Astrocyte (in vitro differentiated cells and primary cell): ENCODE measurements at regions not wholly inside any gene's neighbourhood (a gene's known extent, or its start where the extent isn't known, plus 50 kb on each side); places are given as distances from the start of the nearest gene placed in this dataset.

ENCODE experiments used
- DNase-seq: peaks from one replicate; pipeline ENCODE4 v3.0.0-alpha.2; 2010; ENCODE audit warnings: low read depth
- FAIRE-seq: peaks from 2 replicates; lab custom pipeline; 2011; peaks lifted over from hg19 to GRCh38; lab: Jason Lieb, UNC
- H2AFZ ChIP-seq: 2 replicates; pipeline ENCODE4 v1.6.0; 2012; ENCODE audit warnings: low read depth, low read length, inconsistent platforms
- H3K27ac ChIP-seq: 2 replicates; pipeline ENCODE4 v1.5.1; 2011; ENCODE audit warnings: low read depth, low read length, inconsistent platforms
- H3K27me3 ChIP-seq: 2 replicates; pipeline ENCODE4 v1.6.0; 2011; ENCODE audit warnings: low read length, inconsistent platforms; ENCODE audit not compliant: insufficient read depth
- H3K36me3 ChIP-seq: 2 replicates; pipeline ENCODE4 v1.5.1; 2011; ENCODE audit warnings: low read length, inconsistent platforms; ENCODE audit not compliant: insufficient read depth
- H3K4me1 ChIP-seq: 2 replicates; pipeline ENCODE4 v1.5.1; 2011; ENCODE audit warnings: low read length, inconsistent platforms; ENCODE audit not compliant: insufficient read depth
- H3K4me2 ChIP-seq: 2 replicates; pipeline ENCODE4 v1.6.0; 2012; ENCODE audit warnings: low read length, inconsistent platforms
- H3K4me3 ChIP-seq: 2 replicates; pipeline ENCODE4 v1.5.1; 2011; ENCODE audit warnings: low read depth, mild to moderate bottlenecking, low read length, inconsistent platforms; ENCODE audit not compliant: insufficient read depth
- H3K79me2 ChIP-seq: 2 replicates; pipeline ENCODE4 v1.6.0; 2012; ENCODE audit warnings: mild to moderate bottlenecking, low read length, inconsistent platforms; ENCODE audit not compliant: insufficient read depth
- H3K9ac ChIP-seq: 2 replicates; pipeline ENCODE4 v1.6.0; 2012; ENCODE audit warnings: mild to moderate bottlenecking, low read length, inconsistent platforms
- H3K9me3 ChIP-seq: 2 replicates; pipeline ENCODE4 v1.5.1; 2012; ENCODE audit warnings: low read depth, mild to moderate bottlenecking, low read length, inconsistent platforms; ENCODE audit not compliant: insufficient read depth
- H4K20me1 ChIP-seq: 2 replicates; pipeline ENCODE4 v1.6.0; 2012; ENCODE audit warnings: low read length, inconsistent platforms; ENCODE audit not compliant: insufficient read depth
- H3K27ac Mint-ChIP-seq: one replicate; pipeline ENCODE4 v1.8.0; 2021; ENCODE audit warnings: mild to moderate bottlenecking, mixed read lengths; ENCODE audit not compliant: unreplicated experiment
- H3K27me3 Mint-ChIP-seq: one replicate; pipeline ENCODE4 v1.8.0; 2021; ENCODE audit warnings: low read depth, mixed read lengths; ENCODE audit not compliant: unreplicated experiment
- H3K36me3 Mint-ChIP-seq: one replicate; pipeline ENCODE4 v1.8.0; 2021; ENCODE audit warnings: low read depth, mixed read lengths; ENCODE audit not compliant: unreplicated experiment
- H3K4me1 Mint-ChIP-seq: one replicate; pipeline ENCODE4 v1.8.0; 2021; ENCODE audit warnings: low read depth, mixed read lengths; ENCODE audit not compliant: unreplicated experiment
- H3K4me3 Mint-ChIP-seq: one replicate; pipeline ENCODE4 v1.8.0; 2021; ENCODE audit warnings: mild to moderate bottlenecking, moderate library complexity, mixed read lengths; ENCODE audit not compliant: unreplicated experiment
- H3K9me3 Mint-ChIP-seq: one replicate; pipeline ENCODE4 v1.8.0; 2021; ENCODE audit warnings: mild to moderate bottlenecking, mixed read lengths; ENCODE audit not compliant: unreplicated experiment
- EZH2 ChIP-seq: IDR thresholded peaks from 2 replicates; pipeline ENCODE4 v1.6.1; 2012; ENCODE audit warnings: mild to moderate bottlenecking, low read length, inconsistent platforms; ENCODE audit not compliant: insufficient read depth
- TF ChIP-seq, protein P1 (sequence below): IDR thresholded peaks from 2 replicates; pipeline ENCODE4 v1.5.1; 2011; ENCODE audit warnings: low read depth, mild to moderate bottlenecking, inconsistent platforms, low read length, moderate library complexity; ENCODE audit not compliant: insufficient read depth

DNA sequence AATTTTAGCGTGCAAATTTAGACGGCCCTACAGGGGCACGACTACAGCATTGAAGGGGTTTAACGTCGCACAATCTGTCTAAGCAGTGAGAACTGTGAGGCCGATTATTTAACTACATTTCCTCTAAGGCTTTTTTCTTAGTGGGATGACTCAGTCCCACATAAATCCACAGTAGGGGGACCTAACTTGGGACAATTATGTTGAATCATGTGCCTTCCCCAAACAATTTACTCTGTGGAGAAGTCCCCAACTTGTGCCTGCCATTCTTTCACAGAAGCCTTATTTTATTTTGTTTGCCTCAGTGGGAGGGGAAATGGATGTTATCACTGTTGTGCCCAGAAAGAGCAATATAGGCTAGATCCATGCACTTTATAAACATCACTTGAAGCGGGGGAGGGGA lies 80.3 kb upstream of the CDCA7L start:
- H3K4me2 ChIP-seq, result no peak overlapping the region
- DNase-seq (no peak), FAIRE-seq (no peak)
- Mint-ChIP-seq H3K4me1 (peaks cover 4% of the 10 kb centered on the region), H3K9me3 (peaks cover 8% of the 10 kb centered on the region), H3K27ac (no peak overlapping the region), H3K4me3 (no peak overlapping the region), H3K36me3 (peaks cover 2% of the 10 kb centered on the region), H3K27me3 (peaks cover 7% of the 10 kb centered on the region)
- no peaks in the 10 kb centered on the region for H4K20me1 ChIP-seq
- H3K4me1 ChIP-seq, result no peaks in the 10 kb centered on the region
- TF ChIP-seq, protein P1, sequence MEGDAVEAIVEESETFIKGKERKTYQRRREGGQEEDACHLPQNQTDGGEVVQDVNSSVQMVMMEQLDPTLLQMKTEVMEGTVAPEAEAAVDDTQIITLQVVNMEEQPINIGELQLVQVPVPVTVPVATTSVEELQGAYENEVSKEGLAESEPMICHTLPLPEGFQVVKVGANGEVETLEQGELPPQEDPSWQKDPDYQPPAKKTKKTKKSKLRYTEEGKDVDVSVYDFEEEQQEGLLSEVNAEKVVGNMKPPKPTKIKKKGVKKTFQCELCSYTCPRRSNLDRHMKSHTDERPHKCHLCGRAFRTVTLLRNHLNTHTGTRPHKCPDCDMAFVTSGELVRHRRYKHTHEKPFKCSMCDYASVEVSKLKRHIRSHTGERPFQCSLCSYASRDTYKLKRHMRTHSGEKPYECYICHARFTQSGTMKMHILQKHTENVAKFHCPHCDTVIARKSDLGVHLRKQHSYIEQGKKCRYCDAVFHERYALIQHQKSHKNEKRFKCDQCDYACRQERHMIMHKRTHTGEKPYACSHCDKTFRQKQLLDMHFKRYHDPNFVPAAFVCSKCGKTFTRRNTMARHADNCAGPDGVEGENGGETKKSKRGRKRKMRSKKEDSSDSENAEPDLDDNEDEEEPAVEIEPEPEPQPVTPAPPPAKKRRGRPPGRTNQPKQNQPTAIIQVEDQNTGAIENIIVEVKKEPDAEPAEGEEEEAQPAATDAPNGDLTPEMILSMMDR, result no peak
- TF ChIP-seq EZH2, result no peak
- no peaks in the 10 kb centered on the region for H3K27me3 ChIP-seq
- no peak overlapping the region for H2AFZ ChIP-seq
- H3K9ac ChIP-seq, result no peak overlapping the region
- H3K36me3 ChIP-seq, result no peaks in the 10 kb centered on the region
- no peaks in the 10 kb centered on the region for H3K9me3 ChIP-seq
- H3K27ac ChIP-seq, result no peak overlapping the region
- H3K79me2 ChIP-seq, result no peaks in the 10 kb centered on the region
- no peak overlapping the region for H3K4me3 ChIP-seq

DNA sequence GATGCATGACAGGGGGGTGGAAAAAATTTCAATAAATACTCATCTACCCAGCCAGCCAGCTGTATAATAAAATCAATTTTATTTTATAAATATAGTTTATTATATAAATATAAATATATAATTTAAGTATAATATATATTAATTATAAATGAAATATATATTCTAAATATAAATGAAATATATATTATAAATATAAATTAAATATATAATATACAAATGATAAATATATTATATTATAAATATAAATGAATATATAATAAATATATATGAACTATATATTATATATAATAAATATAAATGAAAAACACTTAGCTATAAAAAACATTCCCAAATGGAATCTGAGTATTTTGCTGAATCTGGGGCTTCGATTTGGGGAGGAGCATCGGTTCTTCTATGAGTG lies 79.4 kb upstream of the CDCA7L start:
- Mint-ChIP-seq H3K27ac (no peak overlapping the region), H3K4me3 (no peak overlapping the region), H3K9me3 (peaks cover 8% of the 10 kb centered on the region), H3K27me3 (peaks cover 7% of the 10 kb centered on the region), H3K36me3 (peaks cover 2% of the 10 kb centered on the region), H3K4me1 (peaks cover 4% of the 10 kb centered on the region)
- no peaks in the 10 kb centered on the region for H3K4me1 ChIP-seq
- no peaks in the 10 kb centered on the region for H4K20me1 ChIP-seq
- H3K9me3 ChIP-seq, result no peaks in the 10 kb centered on the region
- no peak for TF ChIP-seq EZH2
- TF ChIP-seq, protein P1, result no peak
- H3K36me3 ChIP-seq, result no peaks in the 10 kb centered on the region
- DNase-seq, result no peak
- H3K4me2 ChIP-seq, result no peak overlapping the region
- H3K79me2 ChIP-seq, result no peaks in the 10 kb centered on the region
- no peak for FAIRE-seq
- H3K27ac ChIP-seq, result no peak overlapping the region
- no peaks in the 10 kb centered on the region for H3K27me3 ChIP-seq
- H2AFZ ChIP-seq, result no peak overlapping the region
- no peak overlapping the region for H3K9ac ChIP-seq
- H3K4me3 ChIP-seq, result no peak overlapping the region

DNA sequence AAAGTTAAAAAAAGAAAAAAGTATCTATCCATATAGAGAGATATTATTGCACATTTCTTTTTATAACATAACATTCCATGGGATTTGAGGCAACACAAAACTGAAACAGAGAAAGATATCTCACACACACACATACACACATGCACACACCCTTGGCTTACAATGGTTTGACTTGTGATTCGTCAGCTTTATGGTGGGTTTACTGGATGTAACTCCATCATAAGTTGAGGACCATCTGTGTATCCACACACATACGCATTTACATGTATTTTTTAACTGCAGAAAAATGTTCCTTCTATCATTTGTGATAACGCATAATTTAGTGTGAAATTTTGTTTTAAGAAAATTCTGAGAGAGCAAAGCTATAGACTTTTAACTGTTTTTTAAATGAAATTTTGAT lies 74.2 kb upstream of the CDCA7L start:
- Mint-ChIP-seq H3K36me3 (no peaks in the 10 kb centered on the region), H3K27ac (no peak overlapping the region), H3K4me3 (no peak overlapping the region), H3K4me1 (no peaks in the 10 kb centered on the region), H3K9me3 (peaks cover 5% of the 10 kb centered on the region), H3K27me3 (peaks cover 9% of the 10 kb centered on the region)
- no peaks in the 10 kb centered on the region for H4K20me1 ChIP-seq
- H2AFZ ChIP-seq, result no peak overlapping the region
- no peaks in the 10 kb centered on the region for H3K4me1 ChIP-seq
- H3K9ac ChIP-seq, result no peak overlapping the region
- H3K36me3 ChIP-seq, result no peaks in the 10 kb centered on the region
- no peak overlapping the region for H3K27ac ChIP-seq
- no peaks in the 10 kb centered on the region for H3K79me2 ChIP-seq
- no peak overlapping the region for H3K4me3 ChIP-seq
- H3K4me2 ChIP-seq, result no peak overlapping the region
- no peaks in the 10 kb centered on the region for H3K9me3 ChIP-seq
- no peaks in the 10 kb centered on the region for H3K27me3 ChIP-seq
- DNase-seq (no peak), FAIRE-seq (no peak)
- TF ChIP-seq EZH2, result no peak
- TF ChIP-seq, protein P1, result no peak
